Tibial artery (tissue), 4 donors: ENCODE measurements at regions not wholly inside any gene's neighbourhood (a gene's known extent, or its start where the extent isn't known, plus 50 kb on each side); places are given as distances from the start of the nearest gene placed in this dataset.

Experiments used
- DNase-seq, 2 donors: peaks; one replicate each; pipeline ENCODE4 v3.0.0-alpha.2; 2019
- H3K27ac ChIP-seq, 2 donors: fragments of 200-600 bp; sonication (generic) in 1 of 2; 1 replicate in 1 of 2; 2 replicates in 1 of 2; pipeline ENCODE4 v1.5.1; 2018 to 2019; ENCODE audit warnings: mild to moderate bottlenecking in 1 of 2
- H3K27me3 ChIP-seq, 2 donors: fragments of 200-600 bp; sonication (generic) in 1 of 2; one replicate each; pipeline versions ENCODE4 v1.5.1 to v1.6.0; 2016 to 2019
- H3K36me3 ChIP-seq, 3 donors: fragments of 200-600 bp; sonication (generic) in 2 of 3; one replicate each; pipeline ENCODE4 v1.5.1; 2016 to 2019; ENCODE audit warnings: mild to moderate bottlenecking in 2 of 3
- H3K4me1 ChIP-seq, 4 donors: fragments of 200-600 bp; sonication (generic) in 2 of 4; 1 replicate in 3 of 4; 2 replicates in 1 of 4; pipeline ENCODE4 v1.5.1; 2016 to 2019
- H3K4me3 ChIP-seq, 2 donors: fragments of 200-600 bp; sonication (generic) in 1 of 2; 1 replicate in 1 of 2; 2 replicates in 1 of 2; pipeline ENCODE4 v1.5.1; 2018 to 2019; ENCODE audit warnings: mild to moderate bottlenecking in 2 of 2
- H3K9me3 ChIP-seq, 3 donors: fragments of 200-600 bp; sonication (generic) in 1 of 3; one replicate each; pipeline ENCODE4 v1.5.1; 2016 to 2019
- CTCF ChIP-seq, 2 experiments: fragments of 200-600 bp in 1 of 2; fragments of 450-650 bp in 1 of 2; IDR thresholded peaks; one replicate each; pipeline ENCODE4 v1.5.1; 2017 to 2019; ENCODE audit warnings: antibody characterized with exemption in 2 of 2, mild to moderate bottlenecking in 1 of 2, moderate library complexity in 1 of 2
- intact Hi-C: fragments of 100-400 bp; cut with DNase I; formaldehyde crosslinking; loops from one replicate; pipeline ENCODE4 v1.15.0; 2023; ENCODE audit warnings: low total_unique reads

DNA sequence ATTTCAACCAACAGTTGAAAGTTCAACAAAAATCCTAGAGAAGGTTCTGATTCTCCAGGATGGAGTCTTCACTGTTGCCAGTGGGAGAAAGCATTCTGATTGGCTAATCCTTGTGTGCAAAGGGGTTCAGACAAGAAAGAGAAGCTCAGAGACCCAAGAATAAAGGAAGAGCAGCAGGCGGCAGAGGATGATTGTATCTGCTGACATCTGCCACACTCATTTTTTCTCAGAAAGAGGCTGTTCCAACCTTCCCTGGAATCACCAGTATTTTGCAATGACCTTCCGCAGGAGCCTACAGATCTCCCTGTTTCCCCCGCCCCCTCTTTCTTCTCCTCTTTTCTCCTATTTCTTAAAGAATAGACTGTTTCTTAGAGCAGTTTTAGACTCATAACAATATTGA lies 376.7 kb downstream of the CDH26 start:
- no peak for DNase-seq
- H3K9me3 ChIP-seq, result no peaks in the 10 kb centered on the region
- intact Hi-C loops, result no loop called here
- H3K4me1 ChIP-seq, result no peaks in the 10 kb centered on the region
- H3K27ac ChIP-seq, result no peak overlapping the region
- H3K4me3 ChIP-seq, result no peak overlapping the region
- no peaks in the 10 kb centered on the region for H3K27me3 ChIP-seq
- no peak for TF ChIP-seq CTCF (IDR thresholded peaks at IDR 0.05)
- H3K36me3 ChIP-seq, result no peaks in the 10 kb centered on the region

DNA sequence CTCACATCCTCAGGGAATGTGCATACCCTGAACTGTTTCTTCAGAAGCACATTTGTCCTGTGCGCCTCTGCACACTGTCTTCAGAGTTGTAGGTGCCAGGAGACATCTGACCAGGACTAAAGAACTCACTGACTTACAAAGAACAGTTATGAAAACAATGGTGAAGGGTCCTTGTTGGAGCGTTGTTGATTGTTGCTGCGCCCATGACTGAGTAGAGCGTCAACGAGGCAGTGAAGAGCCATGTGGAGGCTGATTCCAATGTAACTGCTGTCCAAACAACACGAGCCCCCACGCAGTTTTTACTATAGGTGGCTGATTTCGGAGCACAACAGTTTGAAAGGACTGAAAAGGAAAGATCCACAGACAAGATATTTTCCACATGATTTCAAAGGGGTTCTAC lies 380.3 kb downstream of the CDH26 start:
- H3K36me3 ChIP-seq, result no peaks in the 10 kb centered on the region
- H3K4me1 ChIP-seq, result no peaks in the 10 kb centered on the region
- H3K4me3 ChIP-seq, result no peak overlapping the region
- H3K27ac ChIP-seq, result no peak overlapping the region
- no peak for DNase-seq
- H3K27me3 ChIP-seq, result no peaks in the 10 kb centered on the region
- no peak for TF ChIP-seq CTCF (IDR thresholded peaks at IDR 0.05)
- intact Hi-C loops, result no loop called here
- no peaks in the 10 kb centered on the region for H3K9me3 ChIP-seq

DNA sequence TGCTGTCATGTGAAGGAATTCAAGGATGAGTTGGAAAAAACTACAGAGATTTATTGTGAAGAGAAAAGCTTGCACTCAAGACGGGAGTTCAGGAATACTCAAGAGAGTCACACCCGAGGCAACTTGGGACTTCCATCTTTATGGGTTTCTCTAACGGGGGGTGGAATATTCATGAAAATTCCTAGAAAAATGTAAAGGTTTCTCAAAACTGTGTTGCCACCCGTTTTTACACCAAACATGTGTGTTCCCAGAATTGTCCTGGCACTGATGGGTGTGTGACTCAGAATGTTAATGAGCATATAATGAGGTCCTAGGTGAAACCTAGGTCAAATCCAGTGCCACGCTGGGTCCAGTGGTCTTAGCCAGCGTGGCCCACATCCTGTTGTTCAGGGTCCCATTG lies 381.5 kb downstream of the CDH26 start:
- no peak overlapping the region for H3K4me3 ChIP-seq
- no peak for DNase-seq
- no peaks in the 10 kb centered on the region for H3K27me3 ChIP-seq
- H3K4me1 ChIP-seq, result no peaks in the 10 kb centered on the region
- no peak overlapping the region for H3K27ac ChIP-seq
- no peaks in the 10 kb centered on the region for H3K9me3 ChIP-seq
- no peaks in the 10 kb centered on the region for H3K36me3 ChIP-seq
- TF ChIP-seq CTCF (IDR thresholded peaks at IDR 0.05), result no peak
- intact Hi-C loops, result no loop called here

DNA sequence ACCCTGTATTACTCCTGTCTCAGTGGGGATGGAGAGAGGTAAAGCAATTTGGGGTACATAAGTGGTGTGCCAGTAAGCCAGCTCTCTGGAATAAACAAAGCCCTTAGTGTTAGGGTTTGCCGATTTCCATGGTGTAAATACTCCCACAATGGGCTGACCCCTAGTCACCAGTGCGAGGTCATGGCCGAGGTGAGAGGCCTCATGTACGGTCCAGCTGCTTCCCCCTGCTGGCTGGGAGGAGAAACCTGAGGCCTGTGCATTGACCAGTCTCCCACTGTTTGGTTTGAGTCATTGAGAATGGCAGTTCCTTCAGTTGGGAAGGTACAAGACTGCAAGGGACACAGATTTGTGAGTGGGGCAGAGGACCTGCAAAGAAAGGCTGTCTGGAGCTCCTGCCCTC lies 382.0 kb downstream of the CDH26 start:
- H3K27me3 ChIP-seq, result no peaks in the 10 kb centered on the region
- H3K9me3 ChIP-seq, result no peaks in the 10 kb centered on the region
- intact Hi-C loops, result no loop called here
- H3K4me1 ChIP-seq, result no peaks in the 10 kb centered on the region
- H3K36me3 ChIP-seq, result no peaks in the 10 kb centered on the region
- no peak for TF ChIP-seq CTCF (IDR thresholded peaks at IDR 0.05)
- DNase-seq, result no peak
- no peak overlapping the region for H3K4me3 ChIP-seq
- H3K27ac ChIP-seq, result no peak overlapping the region

GRCh38 chr20:60341062-60341461 lies 382.8 kb downstream of the CDH26 start:
- H3K36me3 ChIP-seq, result no peaks in the 10 kb centered on the region
- TF ChIP-seq CTCF (IDR thresholded peaks at IDR 0.05), result no peak
- no peak overlapping the region for H3K27ac ChIP-seq
- no peaks in the 10 kb centered on the region for H3K4me1 ChIP-seq
- no peaks in the 10 kb centered on the region for H3K27me3 ChIP-seq
- intact Hi-C loops, result no loop called here
- no peak for DNase-seq
- no peak overlapping the region for H3K4me3 ChIP-seq
- no peaks in the 10 kb centered on the region for H3K9me3 ChIP-seq

GRCh38 chr20:60345106-60345505 lies 386.9 kb downstream of the CDH26 start:
- no peak overlapping the region for H3K27ac ChIP-seq
- H3K4me1 ChIP-seq, result no peaks in the 10 kb centered on the region
- no peaks in the 10 kb centered on the region for H3K27me3 ChIP-seq
- DNase-seq, result no peak
- no peaks in the 10 kb centered on the region for H3K36me3 ChIP-seq
- no peak for TF ChIP-seq CTCF (IDR thresholded peaks at IDR 0.05)
- no peaks in the 10 kb centered on the region for H3K9me3 ChIP-seq
- no peak overlapping the region for H3K4me3 ChIP-seq
- intact Hi-C loops, result no loop called here
